GDM1 (cell line): ENCODE measurements at regions not wholly inside any gene's neighbourhood (a gene's known extent, or its start where the extent isn't known, plus 50 kb on each side); places are given as distances from the start of the nearest gene placed in this dataset.
"Not testable (repeated sequence)": the region's sequence is repeated elsewhere in the genome, so short reads cannot be mapped to it uniquely, and the experiment has no call there.

ENCODE experiments used
- DNase-seq: peaks from one replicate; lab custom pipeline; 2025; lab: John Stamatoyannopoulos, UW

DNA sequence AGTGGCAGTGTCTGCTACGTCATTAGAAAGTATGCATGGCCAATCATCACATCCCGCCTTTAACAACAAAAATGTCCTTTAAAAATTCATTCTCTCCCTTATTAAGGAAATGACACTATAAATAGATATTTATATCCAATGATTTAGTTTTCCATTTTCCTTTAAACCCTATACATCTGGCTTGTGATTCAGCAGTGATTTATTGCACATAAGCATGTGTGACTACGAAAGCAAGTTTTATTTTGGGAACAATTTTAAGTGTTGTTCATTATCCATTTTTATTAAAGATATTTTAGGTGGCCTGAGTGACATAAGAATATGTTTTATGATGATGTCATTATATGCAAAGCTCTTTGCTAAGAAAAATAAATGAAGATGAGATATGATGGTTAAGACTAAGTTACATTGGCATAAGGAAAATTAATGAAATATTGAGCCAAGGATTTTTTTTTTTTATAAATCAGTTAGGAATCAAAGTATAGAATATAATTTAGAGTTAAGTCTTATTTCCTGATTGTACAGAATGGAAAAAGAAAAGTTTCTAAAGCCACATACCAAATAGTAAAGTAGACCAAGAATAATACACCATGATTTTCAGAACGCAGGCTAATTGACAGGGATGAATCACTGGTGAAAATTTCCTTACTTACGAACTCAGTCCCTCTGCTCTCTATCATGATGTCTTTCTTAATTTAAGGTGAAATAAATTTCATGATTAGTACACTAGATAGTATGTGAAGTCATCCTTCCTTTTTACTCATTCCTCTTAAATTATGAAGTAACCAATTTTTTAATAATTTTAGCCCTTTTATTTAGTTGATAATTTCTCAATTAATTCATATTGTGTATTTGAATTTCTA is 822.4 kb downstream of the FAT4 start:
- DNase-seq = no peak

DNA sequence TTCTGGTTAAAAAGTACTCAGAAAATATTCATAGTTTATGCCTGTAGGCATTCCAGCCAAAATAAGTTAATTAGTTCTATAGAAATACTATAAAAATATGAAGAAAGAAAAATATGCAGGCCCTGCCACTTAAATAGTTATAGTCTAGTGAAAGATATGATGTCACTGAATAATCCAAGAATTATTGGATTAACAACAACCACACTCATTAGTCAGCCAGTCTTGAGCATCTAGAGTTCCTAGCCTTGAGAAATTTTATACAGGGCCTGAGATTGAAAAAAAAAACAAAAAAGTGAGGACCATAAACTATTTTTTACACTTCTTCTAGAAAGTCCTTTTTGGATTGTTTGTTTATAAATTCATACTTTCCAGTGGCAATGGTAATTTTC is 823.0 kb downstream of the FAT4 start:
- DNase-seq = no peak

DNA sequence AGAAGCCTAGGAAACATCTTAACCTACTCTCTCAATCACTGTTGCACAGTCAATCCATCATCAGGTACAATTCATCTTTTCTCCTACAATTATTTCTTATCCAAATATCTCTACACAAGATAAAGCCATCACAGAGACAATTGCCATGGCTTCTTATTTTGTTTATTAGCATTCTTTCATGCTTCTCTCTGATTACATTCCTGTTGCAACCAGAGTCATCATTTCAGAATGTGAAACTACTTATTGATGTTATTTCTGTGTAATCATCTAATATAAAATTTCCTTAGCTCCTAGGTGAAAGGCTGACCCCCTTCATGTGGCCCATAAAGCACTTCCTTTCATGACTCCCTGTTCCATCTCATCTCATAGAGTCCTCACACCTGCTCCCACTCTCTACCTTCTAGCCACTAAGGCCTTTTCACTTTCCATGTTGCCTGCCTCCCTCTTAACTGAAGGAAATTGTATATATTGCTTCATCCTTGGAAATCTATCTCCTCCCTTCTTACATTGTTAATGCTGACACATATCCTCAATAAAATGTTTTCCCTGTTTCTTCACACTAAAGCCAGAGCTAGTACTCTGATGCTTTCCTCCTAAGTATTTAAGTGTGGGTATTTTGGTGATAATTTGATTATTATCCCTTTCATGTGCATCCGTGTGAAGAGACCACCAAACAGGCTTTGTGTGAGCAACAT is 829.9 kb downstream of the FAT4 start:
- DNase-seq = no peak

DNA sequence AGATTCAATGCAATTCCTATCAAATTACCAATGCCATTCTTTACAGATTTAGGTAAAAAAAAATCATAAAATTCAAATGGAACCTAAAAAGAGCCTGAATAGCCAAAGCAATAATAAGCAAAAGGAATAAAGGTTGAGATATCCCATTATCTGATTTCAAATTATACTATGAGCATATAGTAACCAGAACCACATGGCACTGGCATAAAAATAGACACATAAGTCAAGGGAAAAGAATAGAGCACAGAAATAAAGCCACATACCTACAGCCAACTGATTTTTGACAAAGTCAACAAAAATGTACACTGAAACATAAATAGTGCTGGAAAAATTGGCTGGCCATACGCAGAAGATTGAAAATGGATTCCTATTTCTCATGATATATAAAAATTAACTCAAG is 853.7 kb downstream of the FAT4 start:
- no peak for DNase-seq

DNA sequence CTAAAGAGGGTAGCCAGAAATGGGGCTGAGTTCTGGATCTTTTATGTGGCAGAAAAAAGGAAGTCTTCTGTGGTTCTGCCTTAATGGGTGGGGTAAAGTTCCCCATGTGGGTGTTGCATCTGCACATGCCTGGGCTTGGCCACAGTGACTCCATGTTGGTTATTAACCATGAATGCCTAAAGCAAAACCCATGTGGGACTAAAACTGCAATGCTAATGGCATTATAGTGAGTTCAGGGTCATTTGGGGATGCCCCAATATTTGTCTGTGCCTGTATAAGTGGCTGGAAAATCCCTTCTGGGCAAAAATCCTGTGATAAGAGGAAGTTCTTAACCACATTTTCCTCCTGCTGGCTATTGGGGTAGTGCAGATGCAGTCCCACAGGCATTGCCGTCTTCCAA is 857.4 kb downstream of the FAT4 start:
- DNase-seq = no peak

DNA sequence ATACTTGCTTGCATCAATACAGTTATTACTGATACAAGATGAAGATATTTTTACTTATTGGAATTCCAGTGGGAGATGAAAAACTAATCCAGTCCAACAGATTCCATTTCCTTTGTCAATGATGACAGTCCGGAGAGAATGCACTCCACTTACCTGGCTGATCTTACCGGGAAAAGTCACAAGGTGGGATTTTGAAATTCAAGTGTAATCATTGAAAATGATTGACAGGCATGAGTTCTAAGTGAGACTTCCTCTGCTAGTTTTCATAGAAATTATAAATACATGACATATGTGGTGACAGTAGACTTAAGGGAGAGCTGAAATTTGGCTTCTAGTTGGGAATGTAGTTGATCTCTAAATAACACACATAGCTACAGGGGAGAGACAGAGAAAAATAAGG is 859.9 kb downstream of the FAT4 start:
- no peak for DNase-seq

DNA sequence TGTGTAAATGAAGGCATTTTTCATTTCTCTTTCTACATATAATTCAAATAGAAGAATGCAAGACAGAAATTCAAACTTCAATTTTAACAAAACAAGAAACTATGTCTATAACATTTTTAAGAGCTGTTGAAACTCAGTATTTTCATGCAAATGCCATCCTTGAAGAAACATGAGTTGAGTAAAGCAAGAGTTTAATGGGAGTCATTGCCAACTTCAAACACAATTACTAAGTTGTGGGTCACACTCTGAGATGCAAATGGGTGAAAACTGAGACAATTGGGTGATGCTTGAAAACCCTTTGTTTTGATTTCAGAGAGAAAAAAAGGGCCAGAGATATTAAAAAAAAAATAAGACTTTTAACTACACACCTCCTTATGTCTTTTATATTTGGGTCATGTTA is 865.9 kb downstream of the FAT4 start:
- no peak for DNase-seq

DNA sequence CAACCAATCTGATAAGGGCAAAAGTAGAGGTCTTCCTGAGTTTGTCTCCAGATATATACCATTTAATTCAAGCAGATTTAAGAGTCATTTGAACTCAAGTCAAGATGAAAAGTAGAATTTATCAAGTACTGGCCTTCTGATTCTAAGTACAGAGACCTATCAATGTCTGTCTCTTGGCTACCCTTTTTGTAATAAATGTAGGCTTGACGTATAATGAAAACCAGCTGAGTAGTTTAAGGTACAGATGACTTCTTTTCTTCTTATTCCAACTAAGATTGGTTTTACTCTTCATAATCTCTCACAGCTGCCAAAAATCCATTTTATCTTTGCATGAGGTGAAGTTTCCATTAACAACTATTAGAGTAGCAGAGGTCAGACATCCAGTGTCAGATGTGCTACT is 867.6 kb downstream of the FAT4 start:
- no peak for DNase-seq

DNA sequence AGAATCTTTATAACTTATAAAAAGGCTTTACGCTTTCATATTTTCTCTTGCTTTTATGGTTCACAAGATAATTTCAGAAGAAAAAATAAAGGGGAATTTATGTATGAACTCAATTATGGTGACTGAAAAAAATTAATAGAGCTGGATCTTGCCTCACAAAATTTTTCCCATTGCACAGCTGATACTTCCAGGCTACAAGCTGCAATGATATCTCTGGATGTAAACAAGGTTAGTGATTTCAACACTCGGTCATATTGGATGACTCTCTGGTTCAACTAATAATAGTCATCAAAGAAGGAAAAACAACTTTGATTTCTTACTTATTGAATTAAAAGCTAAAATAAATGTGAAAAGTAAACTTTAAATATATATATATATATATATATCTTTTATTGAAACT is 868.0 kb downstream of the FAT4 start:
- no peak for DNase-seq

DNA sequence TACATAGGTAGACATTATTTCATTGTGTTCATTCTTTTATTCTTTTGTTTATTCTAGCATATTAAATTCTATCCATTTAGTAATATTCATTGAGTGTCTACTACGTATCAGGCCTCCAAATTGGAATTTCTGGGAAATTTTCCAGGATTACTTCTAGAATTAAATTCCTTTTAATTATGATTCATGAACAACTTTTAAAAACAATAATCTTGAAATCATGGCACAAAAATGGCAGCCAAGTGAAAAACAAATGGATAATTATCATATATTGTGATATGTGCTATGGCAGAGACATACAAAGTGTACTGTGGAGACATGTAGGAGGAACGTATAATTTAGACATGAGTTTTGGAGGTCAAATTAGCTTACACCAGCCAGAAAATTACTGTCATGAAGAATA is 868.5 kb downstream of the FAT4 start:
- no peak for DNase-seq

DNA sequence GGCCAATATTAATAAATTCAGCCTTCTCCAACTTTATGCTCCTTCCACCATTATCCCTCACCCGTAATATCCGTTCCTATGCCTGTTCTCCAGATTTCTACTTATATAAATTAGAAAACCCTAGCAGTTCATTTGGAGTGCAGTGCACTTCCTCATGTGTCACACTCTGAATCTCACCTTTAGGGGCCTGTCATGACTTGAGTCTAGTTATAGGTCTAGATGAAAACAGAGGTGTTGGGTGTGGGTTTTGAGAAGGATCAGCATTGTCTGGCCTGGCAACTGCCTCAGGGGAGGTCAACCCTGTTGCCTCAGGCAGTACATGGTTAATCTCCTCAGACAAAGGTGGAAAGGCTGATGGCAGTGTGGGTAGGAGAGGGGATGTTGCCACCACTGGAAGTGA is 876.8 kb downstream of the FAT4 start:
- no peak for DNase-seq

DNA sequence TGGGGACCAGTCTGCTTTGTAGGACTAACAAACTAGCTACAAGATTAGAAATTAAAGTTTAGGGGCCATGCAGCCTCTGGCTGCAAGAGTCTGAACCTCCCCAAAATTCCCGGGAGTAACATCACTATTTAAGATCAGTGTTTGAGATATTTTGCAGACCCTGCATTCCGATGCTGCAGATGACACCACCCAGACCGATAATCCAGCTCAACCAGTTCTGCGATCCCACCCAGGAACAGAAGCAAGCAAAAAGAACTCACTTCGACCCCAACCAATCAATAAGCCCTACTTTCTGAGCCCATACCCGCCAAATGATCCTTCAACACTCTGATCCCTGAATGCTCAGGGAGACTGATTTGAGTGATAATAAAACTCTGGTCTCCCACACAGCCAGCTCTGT is 877.8 kb downstream of the FAT4 start:
- no peak for DNase-seq

DNA sequence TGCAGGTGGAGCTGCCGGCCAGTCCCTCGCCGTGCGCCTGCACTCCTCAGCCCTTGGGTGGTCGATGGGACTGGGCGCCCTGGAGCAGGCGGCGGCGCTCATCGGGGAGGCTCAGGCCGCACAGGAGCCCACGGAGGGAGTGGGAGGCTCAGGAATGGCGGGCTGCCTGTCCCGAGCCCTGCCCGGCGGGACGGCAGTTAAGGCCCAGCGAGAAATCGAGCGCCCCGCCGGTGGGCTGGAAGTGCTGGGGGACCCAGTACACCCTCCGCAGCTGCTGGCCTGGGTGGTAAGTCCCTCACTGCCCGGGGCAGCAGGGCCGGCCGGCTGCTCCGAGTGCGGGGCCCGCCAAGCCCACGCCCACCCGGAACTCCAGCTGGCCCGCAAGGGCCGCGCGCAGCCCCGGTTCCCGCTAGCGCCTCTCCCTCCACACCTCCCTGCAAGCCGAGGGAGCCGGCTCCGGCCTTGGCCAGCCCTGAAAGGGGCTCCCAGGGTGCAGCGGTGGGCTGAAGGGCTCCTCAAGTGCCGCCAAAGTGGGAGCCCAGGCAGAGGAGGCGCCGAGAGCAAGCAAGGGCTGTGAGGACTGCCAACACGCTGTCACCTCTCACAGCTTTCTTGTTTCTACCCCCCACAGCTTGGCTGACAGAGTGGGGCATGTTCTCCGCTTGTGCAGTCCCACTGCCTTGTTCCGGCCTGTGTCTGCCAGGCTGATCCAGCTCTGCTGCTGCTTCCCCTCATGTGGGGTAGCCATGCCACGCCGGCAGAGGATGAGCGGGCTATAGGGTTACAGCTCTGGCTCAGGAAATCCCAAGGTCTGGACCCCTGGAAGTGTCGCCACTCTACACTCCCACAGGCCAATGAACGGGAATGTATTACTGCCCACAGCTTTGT is 886.7 kb downstream of the FAT4 start:
- DNase-seq = not testable (repeated sequence)

DNA sequence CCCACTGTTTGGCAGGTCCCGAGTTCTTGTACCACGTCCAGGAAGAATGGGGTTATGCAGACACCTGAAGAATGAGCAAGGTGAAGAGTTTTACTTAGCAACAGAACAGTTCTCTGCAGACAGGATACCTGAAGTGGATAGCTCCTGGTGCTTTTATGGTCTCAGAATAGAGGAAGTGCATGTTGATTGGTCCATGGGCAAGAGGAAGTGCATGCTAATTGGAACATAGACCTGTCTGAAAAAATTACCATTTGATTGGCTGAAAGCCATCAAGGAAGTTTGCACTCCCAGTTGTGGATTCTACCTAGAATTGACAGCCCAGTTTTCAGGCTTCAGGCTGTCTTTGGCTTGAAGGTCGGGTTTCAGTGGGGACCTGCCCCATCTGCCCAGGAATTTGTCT is 887.5 kb downstream of the FAT4 start:
- no peak for DNase-seq

DNA sequence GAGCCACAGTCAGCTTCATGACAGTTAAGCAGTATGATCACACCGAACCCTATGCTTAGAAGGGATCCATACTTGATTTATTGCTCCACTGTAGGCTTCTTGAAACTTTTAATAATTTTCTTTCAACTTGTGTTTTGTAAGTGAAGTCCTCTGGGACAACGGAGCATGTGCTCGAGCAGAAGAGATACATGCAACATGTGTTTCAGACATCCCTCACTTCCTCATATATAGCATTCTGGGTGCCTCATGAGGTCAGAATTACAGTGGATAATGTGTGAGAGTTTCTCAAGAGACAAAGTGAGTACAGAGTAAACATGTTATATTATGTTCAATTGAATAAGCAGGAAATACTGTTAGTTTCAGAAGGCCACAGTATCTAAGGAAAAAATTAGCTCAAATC is 893.2 kb downstream of the FAT4 start:
- no peak for DNase-seq

DNA sequence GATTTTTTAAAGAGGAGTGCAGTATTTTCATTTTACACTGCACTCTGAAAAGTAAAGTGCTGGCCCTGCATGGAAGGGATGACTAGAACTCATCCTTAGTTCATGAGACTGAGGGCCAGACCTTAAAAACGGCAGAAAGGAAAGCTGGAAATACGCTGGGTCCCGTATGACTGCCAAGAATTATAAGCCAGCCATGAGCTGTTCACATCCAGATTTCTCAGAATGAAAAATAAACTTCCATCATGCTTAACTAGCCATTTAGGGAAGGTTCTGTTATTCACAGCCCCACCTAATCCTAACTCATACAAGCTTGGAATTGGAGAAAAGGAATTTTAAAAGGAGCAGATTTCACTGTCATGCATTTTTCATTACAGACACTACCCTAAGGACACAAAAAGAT is 894.4 kb downstream of the FAT4 start:
- no peak for DNase-seq

DNA sequence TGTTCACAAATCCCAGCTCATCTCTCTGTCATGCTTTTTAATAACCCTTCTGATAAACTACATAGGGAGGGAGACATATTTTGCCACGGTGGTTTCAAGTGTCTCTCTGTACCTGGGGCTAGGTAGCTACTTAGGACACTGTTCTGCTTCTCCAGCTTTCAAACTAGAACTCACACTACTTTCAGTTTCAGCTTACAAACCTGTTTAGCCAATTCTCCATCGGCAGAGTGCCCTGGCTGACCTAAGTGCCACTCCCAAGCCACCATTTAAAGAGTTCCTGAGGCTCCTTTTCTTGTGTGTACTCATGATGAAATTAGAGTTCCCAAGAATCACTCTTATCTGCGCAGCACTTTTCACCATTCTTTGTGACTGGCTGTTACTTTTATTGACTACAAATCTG is 899.2 kb downstream of the FAT4 start:
- no peak for DNase-seq

DNA sequence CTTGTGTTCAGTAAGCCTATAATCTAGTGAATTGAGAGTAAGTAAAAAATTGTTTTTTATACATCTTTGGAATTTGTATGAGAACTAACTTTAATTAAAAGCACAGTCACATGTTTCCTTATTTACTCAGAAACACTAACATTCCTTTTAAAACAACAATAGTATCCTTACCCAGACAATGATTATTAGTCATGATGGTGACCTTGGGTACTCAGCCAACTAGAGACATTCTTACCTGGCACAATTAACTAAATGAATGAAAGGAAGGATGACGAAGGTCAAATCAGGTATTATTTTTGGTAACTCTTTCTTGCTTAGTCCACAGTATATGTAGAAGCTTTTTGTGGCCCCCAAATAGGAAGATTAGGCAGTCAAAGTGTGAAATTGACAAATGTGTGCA is 901.0 kb downstream of the FAT4 start:
- no peak for DNase-seq

DNA sequence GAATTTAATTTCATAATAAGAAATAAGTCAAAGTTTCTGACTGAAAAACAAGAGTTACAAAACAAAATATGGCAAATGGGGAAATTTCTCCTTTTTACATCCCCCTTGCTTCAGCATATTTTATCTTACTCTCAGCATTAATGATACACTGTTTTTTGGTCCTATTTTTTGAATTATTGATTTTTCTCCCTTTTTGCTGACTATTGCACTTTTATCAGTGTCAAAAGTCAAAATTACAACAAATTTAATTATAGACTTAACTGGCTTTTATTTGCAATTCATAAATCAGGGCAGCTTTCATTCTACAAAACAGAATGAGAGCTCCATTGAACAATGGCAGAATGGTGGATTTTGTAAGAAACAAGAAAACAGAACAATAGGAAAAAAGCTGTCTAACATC is 901.9 kb downstream of the FAT4 start:
- no peak for DNase-seq

DNA sequence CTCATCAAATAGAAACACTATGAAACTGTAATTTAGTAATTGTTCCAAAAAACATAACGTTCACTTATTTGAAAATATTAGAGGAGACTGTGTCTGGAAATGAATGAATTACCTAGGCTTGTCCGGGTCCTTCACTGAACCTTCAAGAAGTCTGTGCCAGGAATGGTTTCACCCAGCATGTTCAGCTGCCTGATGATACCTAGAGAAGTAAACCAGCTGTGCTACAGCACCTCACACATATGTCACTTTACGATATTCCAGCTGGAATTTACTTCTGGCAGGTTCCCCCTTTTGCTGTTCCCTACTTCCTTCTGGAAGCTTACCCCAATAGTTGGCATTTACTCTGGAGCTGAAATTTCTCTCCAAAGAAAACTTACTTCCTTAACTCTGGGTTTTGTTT is 906.5 kb downstream of the FAT4 start:
- no peak for DNase-seq

DNA sequence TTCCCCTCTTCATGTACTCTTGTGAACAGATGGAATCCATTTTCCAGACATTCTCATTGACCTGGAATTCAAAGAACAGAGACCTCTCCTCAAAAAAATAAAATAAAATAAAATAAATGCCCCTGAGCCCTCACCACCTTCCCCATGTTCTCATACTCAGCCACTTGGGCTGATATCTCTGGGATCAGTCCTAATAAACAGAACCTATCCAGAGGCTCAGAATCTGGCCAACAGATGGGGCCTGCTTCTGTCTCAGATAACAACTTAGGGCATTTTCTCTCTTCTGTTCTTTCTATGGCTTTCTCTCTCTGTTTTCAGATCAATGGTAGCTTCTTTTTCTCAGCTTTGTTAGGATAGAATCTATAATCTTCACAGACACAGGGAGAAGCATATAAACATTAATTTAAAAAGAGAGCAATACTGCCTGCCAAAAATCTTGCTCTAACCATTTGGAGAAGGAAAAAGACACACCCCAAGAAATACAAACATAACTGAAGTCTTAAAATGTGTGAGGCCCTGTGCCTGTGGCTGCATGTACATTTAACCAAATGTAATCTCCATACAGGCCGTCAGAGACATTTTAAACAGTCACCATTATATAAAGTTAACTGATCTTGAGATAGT is 907.1 kb downstream of the FAT4 start:
- no peak for DNase-seq

DNA sequence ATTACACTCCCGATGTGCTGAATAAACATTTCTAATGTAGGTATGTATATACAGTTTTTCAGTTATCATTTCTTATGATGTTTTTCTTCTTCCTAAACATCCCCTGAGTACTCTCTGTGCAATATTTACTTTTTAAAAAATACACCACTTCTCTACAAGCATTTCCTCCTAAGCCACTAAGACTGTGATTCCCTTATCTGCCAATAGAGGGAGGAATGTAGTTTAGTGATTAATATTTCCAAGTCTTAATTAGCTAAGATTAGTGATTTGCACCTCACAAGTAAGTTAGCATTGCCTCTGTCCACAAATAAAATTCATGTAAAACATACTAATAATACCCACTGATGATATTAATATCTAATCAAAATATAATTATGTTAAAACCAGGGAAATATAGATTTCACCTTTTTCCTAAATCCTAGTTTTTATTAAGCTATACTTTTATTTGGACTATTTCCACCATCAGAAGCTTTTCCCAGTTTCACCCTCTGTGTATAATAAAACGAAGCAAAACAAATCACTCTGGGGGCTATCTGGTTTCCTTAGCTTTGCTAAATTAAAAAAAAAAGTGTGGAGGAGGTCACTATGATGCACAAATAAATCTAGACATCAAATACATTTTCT is 909.1 kb downstream of the FAT4 start:
- DNase-seq = no peak
